Nephron progenitor cell (in vitro differentiated cells): ENCODE measurements at regions not wholly inside any gene's neighbourhood (a gene's known extent, or its start where the extent isn't known, plus 50 kb on each side); places are given as distances from the start of the nearest gene placed in this dataset.

ENCODE experiments used
- DNase-seq: peaks from one replicate; pipeline ENCODE4 v3.0.0; 2021
- H3K27ac Mint-ChIP-seq: 2 replicates; pipeline ENCODE4 v1.8.0; 2021; ENCODE audit warnings: mild to moderate bottlenecking, moderate library complexity, mixed read lengths
- H3K27me3 Mint-ChIP-seq: 2 replicates; pipeline ENCODE4 v1.8.0; 2021; ENCODE audit warnings: mild to moderate bottlenecking, low read depth, mixed read lengths; ENCODE audit not compliant: poor library complexity
- H3K36me3 Mint-ChIP-seq: 2 replicates; pipeline ENCODE4 v1.8.0; 2021; ENCODE audit warnings: low read depth, mixed read lengths
- H3K4me1 Mint-ChIP-seq: 2 replicates; pipeline ENCODE4 v1.8.0; 2021; ENCODE audit warnings: mixed read lengths
- H3K4me3 Mint-ChIP-seq: 2 replicates; pipeline ENCODE4 v1.8.0; 2021; ENCODE audit warnings: mild to moderate bottlenecking, moderate library complexity, mixed read lengths
- H3K9me3 Mint-ChIP-seq: 2 replicates; pipeline ENCODE4 v1.8.0; 2021; ENCODE audit warnings: mild to moderate bottlenecking, moderate library complexity, mixed read lengths
- CTCF ChIP-seq: fragments of 200-600 bp; sonication (generic); IDR thresholded peaks from 2 replicates; pipeline ENCODE4 v1.5.0; 2021; ENCODE audit warnings: antibody characterized with exemption

- H3K36me3 Mint-ChIP-seq = no peaks in the 10 kb centered on the region
- H3K9me3 Mint-ChIP-seq = no peaks in the 10 kb centered on the region
- no peak for DNase-seq
- H3K4me1 Mint-ChIP-seq = peaks cover 25% of the 10 kb centered on the region
- no peak for TF ChIP-seq CTCF
- H3K4me3 Mint-ChIP-seq = no peak overlapping the region
- H3K27me3 Mint-ChIP-seq = peaks cover 5% of the 10 kb centered on the region
- H3K27ac Mint-ChIP-seq = no peak overlapping the region
Observed at GRCh38 chr10:62912086-62912485, 95.9 kb upstream of the EGR2 start.

DNA sequence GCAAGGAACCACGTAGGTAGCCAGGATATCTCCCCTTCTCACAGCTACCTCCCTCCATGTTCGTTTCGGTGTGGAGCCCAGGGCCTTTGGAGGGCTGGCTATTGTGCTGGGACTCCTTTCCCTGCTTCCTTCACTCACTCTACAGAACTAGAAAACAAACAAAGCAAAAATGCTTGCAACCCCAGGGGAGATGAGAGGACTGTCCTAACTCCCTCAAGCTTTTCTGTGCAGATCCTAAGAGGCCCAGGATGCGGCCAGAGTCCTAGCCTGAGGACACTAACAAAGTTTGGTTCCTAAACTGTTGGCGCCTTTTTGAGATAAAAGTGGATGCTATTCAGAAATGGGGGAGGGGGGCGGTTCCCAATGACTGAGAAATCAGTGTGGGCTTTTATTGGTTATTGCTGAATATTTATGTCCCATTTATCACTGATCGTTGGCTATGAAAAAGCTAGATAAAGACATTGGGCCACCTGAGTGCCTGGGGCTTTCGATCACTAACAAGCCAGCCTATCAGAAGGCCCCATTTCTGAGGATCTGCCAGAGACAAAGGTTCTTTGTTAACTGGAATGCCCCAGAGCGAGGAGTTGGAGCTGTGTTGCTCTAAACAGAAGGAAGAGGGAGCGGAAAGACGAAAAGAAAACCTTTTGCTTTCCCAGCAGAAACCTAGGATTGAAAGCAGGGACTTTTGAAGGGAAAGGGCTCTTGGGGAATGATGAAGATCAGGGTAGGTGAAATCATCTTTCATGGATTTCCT, 95.2 kb upstream of the EGR2 start:
- peaks cover 22% of the 10 kb centered on the region for H3K4me1 Mint-ChIP-seq
- peaks cover 5% of the 10 kb centered on the region for H3K27me3 Mint-ChIP-seq
- DNase-seq = no peak
- H3K4me3 Mint-ChIP-seq = no peak overlapping the region
- no peaks in the 10 kb centered on the region for H3K9me3 Mint-ChIP-seq
- peak overlapping the region; percentile 31 for H3K27ac Mint-ChIP-seq
- H3K36me3 Mint-ChIP-seq = no peaks in the 10 kb centered on the region
- no peak for TF ChIP-seq CTCF

DNA sequence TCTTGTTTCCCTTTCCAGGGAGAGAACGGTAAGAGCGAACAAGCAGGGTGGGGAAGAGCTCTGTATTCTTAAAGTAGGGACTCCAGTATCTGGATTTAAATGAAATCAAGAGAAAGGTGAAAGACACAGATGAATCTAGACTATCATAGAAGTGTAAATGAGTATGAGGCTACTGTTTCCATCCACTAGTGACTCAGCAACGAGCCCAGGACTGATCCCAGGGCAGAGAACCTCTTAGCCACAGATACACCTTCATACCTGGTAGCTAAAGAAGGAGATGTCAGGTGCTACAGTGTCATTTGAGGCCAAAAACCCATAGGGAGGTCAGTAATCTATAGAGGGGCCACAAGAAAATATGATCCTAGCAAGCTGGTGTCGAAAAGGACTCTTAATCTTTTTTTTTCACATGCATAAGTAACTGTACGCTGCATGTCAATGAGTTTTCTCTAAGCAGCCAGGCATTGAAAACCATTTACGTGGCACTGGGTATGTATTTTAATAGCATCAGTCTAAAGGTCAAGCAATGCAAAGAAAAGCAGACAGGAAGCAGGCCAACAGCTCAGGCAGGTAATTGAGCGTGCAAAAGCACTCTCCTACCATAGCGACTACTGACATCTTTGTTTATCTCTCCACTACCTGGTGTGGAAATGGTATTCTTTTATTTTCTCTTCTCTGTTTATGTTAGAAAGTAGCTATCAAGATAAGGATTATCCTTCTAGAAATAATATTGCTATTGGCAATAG, 91.5 kb upstream of the EGR2 start:
- no peak overlapping the region for H3K4me3 Mint-ChIP-seq
- H3K27ac Mint-ChIP-seq = no peak overlapping the region
- H3K9me3 Mint-ChIP-seq = peaks cover 3% of the 10 kb centered on the region
- TF ChIP-seq CTCF = no peak
- no peak for DNase-seq
- H3K4me1 Mint-ChIP-seq = peaks cover 22% of the 10 kb centered on the region
- no peaks in the 10 kb centered on the region for H3K36me3 Mint-ChIP-seq
- H3K27me3 Mint-ChIP-seq = peaks cover 8% of the 10 kb centered on the region

- no peak for DNase-seq
- H3K4me1 Mint-ChIP-seq = peaks cover 12% of the 10 kb centered on the region
- no peaks in the 10 kb centered on the region for H3K36me3 Mint-ChIP-seq
- peaks cover 3% of the 10 kb centered on the region for H3K27me3 Mint-ChIP-seq
- H3K4me3 Mint-ChIP-seq = no peak overlapping the region
- H3K27ac Mint-ChIP-seq = no peak overlapping the region
- peaks cover 14% of the 10 kb centered on the region for H3K9me3 Mint-ChIP-seq
- TF ChIP-seq CTCF = no peak
Observed at GRCh38 chr10:62904281-62904875, 88.2 kb upstream of the EGR2 start.

DNA sequence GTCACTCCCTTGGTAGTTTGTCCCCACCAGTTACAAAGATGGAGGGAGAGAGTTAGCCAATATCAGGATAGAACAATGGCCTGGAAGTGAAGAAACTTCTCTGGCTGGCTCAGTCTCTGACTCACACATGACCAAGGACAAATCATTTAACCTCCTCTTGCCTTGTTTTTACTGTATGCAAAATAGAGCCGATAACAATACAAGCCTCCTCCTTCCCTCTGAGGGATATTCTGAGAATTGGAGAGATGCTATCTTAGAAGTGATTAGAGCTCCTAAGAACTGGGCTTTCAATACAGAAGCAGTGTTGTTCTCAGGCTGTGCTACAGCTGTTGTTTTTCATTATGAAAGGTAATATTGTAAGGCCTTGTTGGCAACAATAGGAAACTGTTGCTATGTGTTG, 87.7 kb upstream of the EGR2 start:
- Mint-ChIP-seq H3K4me3 (no peak overlapping the region), H3K9me3 (peaks cover 14% of the 10 kb centered on the region)

More for the DNA sequence above, 87.7 kb upstream of the EGR2 start:
- Mint-ChIP-seq H3K27me3 (peaks cover 3% of the 10 kb centered on the region), H3K4me1 (peaks cover 12% of the 10 kb centered on the region), H3K36me3 (no peaks in the 10 kb centered on the region), H3K27ac (no peak overlapping the region)
- no peak for DNase-seq
- no peak for TF ChIP-seq CTCF
